NB4 (cell line): ENCODE measurements at regions not wholly inside any gene's neighbourhood (a gene's known extent, or its start where the extent isn't known, plus 50 kb on each side); places are given as distances from the start of the nearest gene placed in this dataset.

Source experiments
- DNase-seq: peaks from one replicate; pipeline ENCODE4 v3.0.0; 2010; ENCODE audit warnings: low read depth
- H3K4me3 ChIP-seq: one replicate; pipeline ENCODE4 v1.5.1; 2011; ENCODE audit warnings: mild to moderate bottlenecking, low read depth, low read length, moderate library complexity
- MYC ChIP-seq: IDR thresholded peaks from 2 replicates; pipeline ENCODE4 v1.6.1; 2011; ENCODE audit warnings: low read depth, low read length
- POLR2A ChIP-seq: IDR thresholded peaks from 2 replicates; pipeline ENCODE4 v1.6.1; 2011; ENCODE audit warnings: mild to moderate bottlenecking; ENCODE audit not compliant: insufficient read length; ENCODE audit errors: extremely low read depth
- TF ChIP-seq, protein P1 (sequence below): IDR thresholded peaks from one replicate; pipeline ENCODE4 v1.5.1; 2012; ENCODE audit warnings: low read depth, low read length
- TF ChIP-seq, protein P2 (sequence below): IDR thresholded peaks from 2 replicates; pipeline ENCODE4 v1.6.1; 2011; ENCODE audit warnings: low read depth, low read length

DNA sequence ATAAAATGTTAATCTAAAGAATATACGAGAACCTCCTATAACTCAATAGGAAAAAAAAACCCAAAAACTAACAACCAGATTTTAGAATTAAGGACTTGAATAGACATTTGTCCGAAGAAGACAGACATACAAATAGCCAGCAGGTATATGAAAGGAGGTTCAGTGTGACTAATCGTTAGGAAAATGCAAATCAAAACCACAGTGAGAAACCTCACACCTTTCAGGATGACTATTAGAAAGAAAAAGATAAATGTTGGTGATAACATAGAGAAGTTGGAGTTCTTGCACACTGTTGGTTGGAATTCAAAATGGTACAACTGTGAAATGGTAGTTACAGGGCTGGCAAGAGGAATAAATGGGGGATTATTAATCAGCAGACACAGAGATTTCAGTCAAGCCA lies 339.0 kb downstream of the TMEM114 start:
- no peak overlapping the region for H3K4me3 ChIP-seq
- TF ChIP-seq POLR2A: no peak
- TF ChIP-seq, protein P1, sequence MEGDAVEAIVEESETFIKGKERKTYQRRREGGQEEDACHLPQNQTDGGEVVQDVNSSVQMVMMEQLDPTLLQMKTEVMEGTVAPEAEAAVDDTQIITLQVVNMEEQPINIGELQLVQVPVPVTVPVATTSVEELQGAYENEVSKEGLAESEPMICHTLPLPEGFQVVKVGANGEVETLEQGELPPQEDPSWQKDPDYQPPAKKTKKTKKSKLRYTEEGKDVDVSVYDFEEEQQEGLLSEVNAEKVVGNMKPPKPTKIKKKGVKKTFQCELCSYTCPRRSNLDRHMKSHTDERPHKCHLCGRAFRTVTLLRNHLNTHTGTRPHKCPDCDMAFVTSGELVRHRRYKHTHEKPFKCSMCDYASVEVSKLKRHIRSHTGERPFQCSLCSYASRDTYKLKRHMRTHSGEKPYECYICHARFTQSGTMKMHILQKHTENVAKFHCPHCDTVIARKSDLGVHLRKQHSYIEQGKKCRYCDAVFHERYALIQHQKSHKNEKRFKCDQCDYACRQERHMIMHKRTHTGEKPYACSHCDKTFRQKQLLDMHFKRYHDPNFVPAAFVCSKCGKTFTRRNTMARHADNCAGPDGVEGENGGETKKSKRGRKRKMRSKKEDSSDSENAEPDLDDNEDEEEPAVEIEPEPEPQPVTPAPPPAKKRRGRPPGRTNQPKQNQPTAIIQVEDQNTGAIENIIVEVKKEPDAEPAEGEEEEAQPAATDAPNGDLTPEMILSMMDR: no peak
- TF ChIP-seq, protein P2, sequence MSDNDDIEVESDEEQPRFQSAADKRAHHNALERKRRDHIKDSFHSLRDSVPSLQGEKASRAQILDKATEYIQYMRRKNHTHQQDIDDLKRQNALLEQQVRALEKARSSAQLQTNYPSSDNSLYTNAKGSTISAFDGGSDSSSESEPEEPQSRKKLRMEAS: no peak
- no peak for TF ChIP-seq MYC

DNA sequence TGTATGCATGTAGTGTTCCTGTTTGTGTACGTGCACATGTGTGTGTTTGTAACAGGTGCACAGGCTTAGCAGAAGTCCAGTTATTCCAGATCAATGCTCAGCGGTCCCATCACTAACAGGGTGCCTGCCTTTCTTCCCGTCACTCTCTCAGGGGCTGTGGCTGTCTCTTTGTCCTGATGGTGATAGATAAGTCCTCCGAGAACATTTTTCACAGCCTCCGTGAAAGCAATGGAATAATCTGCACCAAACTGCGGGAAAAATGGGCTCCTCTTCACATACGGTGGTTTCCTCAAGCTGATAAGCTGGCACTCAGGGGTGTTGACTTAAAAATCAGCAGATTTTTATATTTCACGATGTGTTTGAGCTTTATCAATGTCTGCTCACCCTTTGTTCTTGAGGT lies 342.3 kb downstream of the TMEM114 start:
- no peak overlapping the region for H3K4me3 ChIP-seq
- TF ChIP-seq, protein P2: no peak
- TF ChIP-seq POLR2A (no peak), MYC (no peak)
- TF ChIP-seq, protein P1: no peak
- no peak for DNase-seq

More for the DNA sequence above, 339.0 kb downstream of the TMEM114 start:
- no peak for DNase-seq

DNA sequence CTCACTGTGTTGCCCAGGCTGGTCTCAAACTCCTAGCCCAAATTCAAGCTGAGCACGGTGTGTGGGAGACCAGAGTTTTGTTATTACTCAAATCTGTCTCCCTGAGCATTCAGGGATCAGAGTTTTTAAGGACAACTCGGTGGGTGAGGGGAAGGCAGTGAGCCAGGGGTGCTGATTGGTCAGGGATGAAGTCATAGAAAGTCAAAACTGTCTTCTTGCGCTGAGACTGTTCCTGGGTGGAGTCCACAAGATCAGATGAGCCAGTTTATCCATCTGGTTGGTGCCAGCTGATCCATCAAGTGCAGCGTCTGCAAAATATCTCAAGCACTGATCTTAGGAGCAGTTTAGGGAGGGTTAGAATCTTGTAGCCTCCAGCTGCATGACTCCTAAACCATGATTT lies 346.3 kb downstream of the TMEM114 start:
- H3K4me3 ChIP-seq: no peak overlapping the region
- no peak for DNase-seq
- TF ChIP-seq POLR2A (no peak), MYC (no peak)
- TF ChIP-seq, protein P2: no peak
- TF ChIP-seq, protein P1: no peak

DNA sequence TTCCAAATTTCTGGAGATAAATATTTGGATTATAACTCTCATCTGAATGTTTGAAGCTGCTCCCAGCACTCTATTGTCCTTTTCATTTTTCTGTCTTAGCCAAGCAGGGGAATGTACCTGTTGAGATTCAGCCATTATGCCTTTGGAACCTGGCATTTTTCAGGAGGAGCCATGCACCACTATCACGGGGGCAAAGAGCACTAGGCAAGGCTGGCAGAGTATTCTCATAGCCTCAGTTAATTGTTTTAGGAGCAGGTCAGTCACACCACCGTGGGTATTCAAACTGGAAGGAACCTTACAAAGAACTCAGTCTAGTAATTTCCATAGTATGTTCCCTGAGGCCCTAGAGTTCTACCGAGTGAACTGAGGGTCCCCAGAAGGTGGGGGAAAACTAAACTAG lies 348.9 kb downstream of the TMEM114 start:
- H3K4me3 ChIP-seq: no peak overlapping the region
- TF ChIP-seq, protein P1: no peak
- TF ChIP-seq, protein P2: no peak
- TF ChIP-seq MYC: no peak
- TF ChIP-seq POLR2A: no peak
- no peak for DNase-seq

DNA sequence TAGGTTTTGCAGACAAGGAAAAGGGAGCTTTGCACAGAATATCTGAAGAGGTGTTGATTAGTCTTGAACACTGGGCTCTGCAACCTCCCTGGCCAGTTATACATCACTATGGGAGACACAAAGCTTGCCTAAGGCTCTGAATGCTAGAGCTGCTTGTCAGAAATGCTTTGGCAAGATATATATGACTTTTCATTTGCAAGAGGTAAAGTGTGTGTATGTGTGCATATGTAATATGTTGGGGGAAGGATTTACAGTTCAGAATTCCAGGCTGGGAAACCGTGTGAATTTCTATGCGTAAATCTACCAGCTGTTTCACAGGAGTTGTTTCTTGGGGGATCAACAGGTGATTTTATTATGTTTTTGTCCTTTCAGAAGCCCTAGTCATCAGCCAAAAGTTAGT lies 350.9 kb downstream of the TMEM114 start:
- no peak for DNase-seq
- TF ChIP-seq MYC (no peak), POLR2A (no peak)
- TF ChIP-seq, protein P2: no peak
- TF ChIP-seq, protein P1: no peak
- no peak overlapping the region for H3K4me3 ChIP-seq

DNA sequence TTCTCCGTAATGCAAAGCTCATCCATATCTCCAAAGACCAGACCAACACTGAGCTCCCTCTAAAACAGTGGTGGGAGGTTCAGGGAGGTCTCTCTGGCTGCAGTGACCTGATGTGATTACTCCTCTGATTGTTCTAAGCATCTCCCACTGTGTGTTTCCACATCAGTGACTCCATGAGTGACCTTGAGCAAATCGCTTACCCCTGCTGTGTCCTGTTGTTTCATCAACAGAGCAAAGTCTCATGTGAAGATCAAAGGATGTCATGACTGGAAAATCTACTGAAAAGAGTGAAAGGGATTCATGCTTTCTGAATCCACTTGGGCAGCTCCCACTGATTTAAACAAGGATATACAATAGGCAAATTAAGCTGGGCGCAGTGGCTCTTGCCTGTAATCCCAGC lies 352.9 kb downstream of the TMEM114 start:
- no peak for DNase-seq
- TF ChIP-seq POLR2A: no peak
- TF ChIP-seq, protein P1: no peak
- TF ChIP-seq, protein P2: no peak
- no peak for TF ChIP-seq MYC
- no peak overlapping the region for H3K4me3 ChIP-seq
